Endometrial microvascular endothelial cells (primary cell): ENCODE measurements at regions not wholly inside any gene's neighbourhood (a gene's known extent, or its start where the extent isn't known, plus 50 kb on each side); places are given as distances from the start of the nearest gene placed in this dataset.
"Not testable (repeated sequence)": the region's sequence is repeated elsewhere in the genome, so short reads cannot be mapped to it uniquely, and the experiment has no call there.

Experiments
- in situ Hi-C: cut with HindIII; loops from 2 replicates; pipeline ENCODE4 v1.10.0; 2017; ENCODE audit warnings: low sequenced_read_pairs, low pct_unique_long_range_greater_than_20kb; ENCODE audit errors: inconsistent ontology term

GRCh38 chr2:160582490-160583145, 89.0 kb upstream of the RBMS1 start:
- in situ Hi-C loops: no loop called here

DNA sequence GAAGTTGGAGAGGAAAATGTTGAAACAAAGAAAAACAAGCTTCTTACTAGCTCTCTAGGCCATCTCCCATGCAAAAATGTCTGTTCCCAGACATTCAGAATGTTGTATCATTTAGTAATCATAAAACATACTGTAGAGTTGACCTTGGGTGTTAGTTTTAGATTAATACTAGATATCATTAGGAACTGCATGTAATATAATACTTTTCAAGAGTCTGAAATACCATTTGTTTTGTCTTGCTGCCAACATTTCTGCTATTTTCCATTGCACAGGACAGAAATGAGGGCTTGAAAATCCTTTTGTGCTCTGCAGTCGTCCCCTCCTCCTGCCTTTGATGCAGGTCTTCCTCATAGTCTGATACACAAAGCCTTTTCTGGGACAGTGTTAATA, 89.5 kb upstream of the RBMS1 start:
- in situ Hi-C loops: no loop called here

DNA sequence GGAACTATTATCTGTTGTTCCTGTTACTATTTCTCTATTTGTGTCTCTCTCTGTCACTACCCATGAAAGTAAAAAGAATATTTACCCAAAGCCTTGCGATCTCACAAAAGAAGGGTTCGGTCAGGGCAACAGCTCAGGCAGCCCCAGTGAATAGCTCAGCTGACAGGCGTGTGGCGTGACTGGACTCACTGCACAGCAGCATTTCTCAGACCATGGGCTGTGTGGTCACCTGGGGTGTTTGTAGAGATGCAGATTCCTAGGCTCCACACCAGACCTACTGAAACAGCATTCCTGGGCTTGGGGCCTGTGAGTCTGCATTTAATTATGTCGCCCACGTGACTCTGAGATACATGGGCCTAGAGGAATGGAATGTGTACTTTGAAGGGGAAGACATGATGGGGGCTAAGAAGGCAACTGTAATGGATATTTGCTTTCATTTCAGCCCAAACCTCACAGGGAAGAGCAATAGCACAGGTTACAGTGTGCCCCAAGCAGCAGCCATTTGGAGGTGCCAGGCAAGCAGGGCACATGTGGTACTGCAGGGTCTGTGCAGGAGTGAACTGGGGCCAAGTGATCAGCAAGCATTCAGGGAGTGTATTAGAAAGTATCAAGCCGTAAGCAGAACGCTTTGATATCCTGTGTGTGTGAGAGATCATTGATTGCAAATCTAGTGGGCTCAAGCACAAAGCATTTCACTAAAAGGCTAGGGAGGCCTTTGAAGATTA, 90.4 kb upstream of the RBMS1 start:
- in situ Hi-C loops: no loop called here

GRCh38 chr2:160584972-160585494, 91.4 kb upstream of the RBMS1 start:
- in situ Hi-C loops: no loop called here

DNA sequence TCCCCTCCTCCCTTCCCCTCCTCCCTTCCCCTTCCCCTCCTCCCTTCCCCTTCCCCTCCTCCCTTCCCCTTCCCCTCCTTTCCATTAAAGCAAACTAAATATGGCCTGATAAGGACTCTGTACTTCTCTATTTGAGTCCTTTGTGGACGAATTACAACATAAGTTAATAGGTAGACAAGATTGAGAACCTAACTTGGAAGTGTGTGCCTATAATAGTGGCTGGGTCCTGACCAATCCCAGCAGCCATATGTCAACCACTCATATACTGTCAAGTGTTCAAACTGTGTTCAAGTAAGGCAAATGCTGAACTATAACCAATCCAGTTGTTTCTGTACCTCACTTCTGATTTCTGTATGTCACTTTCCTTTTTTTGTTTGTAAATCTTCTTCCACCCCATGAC, 97.1 kb upstream of the RBMS1 start:
- in situ Hi-C loops: no loop called here

GRCh38 chr2:160592401-160592800, 98.8 kb upstream of the RBMS1 start:
- in situ Hi-C loops: no loop called here

DNA sequence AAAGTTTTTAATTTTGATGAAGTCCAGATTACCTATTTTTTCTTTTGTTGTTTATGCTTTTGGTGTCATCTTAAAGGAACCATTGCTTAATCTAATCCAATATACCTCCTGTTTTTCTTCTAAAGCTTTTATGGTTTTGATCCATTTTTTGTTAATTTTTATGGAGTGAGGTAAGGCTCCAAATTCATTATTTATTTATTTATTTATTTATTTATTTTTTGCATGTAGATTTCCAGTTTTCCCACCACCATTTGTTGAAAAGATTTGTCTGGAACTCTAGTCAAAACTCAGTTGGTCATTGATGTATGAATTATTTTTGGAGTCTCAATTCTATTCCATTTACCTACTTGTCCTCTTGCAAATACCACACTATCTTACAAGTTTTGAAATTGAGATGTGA, 99.4 kb upstream of the RBMS1 start:
- in situ Hi-C loops: no loop called here

DNA sequence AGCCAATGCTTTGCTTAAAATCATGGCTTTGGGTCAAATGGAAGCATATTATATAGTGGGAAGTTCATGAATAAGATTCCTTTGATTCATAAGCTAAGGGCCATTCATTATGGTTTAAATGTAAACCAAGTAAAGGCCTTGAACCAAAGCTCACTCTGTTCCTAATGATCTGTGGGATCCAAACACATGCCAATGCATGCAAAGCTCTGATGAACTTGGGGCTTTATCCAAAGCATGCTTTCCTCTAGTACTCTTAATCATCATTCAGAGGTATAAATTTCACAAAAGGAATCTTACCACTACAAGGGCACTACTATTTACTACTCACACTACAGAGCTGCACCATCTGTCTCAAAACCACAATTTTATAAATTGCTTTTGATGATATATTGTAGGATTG, 102.8 kb upstream of the RBMS1 start:
- in situ Hi-C loops: no loop called here

GRCh38 chr2:160600437-160600836, 106.8 kb upstream of the RBMS1 start:
- in situ Hi-C loops: not testable (repeated sequence)

DNA sequence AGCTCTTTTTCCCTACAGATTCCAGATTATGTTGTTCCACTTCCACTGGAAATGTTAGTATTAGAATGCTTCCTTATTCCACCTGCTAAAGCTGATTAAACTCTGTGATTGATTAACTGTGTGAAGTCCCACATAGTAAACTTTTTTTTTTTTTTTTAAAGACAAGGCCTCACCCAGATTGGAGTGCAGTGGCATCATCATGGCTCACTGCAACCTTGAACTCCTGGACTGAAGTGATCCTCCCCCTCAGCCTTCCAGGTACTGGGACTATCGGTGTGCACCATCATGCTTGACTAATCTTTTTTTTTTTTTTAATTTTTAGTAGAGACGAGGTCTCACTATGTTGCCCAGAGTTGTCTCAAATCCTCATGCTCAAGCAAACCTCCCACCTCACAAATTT, 108.5 kb upstream of the RBMS1 start:
- in situ Hi-C loops: no loop called here

DNA sequence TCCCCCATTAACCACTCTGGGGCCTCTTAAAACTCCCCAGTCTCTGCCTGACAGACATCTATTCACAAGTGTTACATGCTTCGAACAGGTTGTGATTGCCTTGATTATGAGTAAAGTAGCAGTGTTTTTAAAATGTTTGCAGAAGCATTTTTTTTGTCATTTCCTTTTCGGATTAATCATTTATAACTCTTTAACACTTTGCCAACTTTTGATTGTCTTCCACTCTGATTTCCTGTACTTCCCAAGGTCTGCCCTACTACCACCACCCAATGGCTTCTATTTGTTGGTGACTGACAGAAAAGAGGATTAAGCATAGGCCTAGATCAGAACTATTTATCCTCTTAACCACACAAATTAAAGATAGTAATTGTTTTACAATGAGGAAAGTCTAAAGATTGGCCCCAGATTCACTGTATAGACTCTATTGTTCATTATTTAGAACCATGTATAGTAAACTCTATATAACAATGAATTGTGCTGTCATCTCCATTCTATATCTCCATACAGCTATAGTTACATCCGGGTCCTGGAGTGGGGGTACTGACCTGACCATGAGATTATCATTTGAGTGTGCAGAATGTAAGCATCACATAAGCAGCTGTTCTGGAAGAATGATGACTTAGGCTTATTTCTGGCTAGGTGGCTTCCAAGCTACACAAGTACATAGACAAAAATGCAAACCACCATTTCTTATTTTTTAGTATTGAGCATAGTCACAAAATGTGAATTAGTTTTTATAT, 110.3 kb upstream of the RBMS1 start:
- in situ Hi-C loops: no loop called here

DNA sequence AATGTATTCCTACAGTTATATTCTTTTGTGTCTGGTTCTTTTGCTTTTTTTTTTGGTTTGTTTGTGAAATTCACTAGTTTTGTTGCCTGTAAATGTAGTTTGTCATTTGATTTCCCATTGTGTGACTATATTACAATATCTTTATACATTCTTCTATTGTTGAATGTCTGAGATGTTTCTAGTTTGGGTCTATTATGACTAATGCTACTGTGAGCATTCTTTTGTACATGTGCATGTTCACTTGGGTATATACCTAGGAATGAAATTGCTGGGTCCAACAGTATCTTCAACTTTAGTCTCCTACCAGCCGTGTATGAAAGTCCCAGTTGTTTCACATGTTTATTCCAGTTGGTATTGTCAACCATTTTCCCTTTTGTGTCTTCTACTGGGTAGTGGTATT, 112.7 kb upstream of the RBMS1 start:
- in situ Hi-C loops: no loop called here

DNA sequence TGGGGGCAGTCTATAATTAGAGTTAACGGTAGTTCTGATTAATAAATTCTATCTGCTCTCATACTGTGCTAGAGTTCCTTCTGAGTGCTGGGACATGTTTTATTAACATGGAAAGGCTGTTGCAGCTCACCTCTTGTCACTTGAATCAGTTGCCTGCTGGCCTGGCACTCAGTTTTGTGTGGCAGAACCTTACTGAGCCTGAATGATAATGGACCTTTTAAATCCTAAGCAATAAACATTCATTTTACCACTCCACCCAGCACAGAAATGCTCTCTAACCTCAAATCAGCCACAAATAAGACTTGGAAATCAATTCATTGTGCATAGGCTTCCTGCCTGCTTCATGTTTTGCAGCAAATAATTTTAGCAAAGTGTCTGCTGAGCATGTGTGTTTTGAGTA, 115.0 kb upstream of the RBMS1 start:
- in situ Hi-C loops: no loop called here

DNA sequence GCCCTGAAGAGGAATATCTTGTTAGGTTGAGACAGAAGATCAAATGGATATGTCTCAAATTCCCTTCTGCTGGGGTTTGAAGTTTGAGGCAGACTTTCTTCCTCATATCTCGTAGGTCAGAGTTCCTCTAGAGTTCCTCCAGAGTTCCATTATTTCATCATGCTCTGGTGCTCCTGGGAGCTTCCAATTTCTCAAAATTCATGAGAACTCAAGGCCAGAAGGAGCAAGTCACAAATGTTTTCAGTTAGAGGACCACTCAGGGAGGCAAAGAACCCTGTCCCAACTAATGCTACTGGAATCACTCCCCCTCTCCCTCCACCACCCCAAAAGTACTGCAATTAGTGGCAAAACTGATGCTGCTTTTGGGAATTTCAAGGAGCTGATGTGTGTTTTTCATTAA, 115.7 kb upstream of the RBMS1 start:
- in situ Hi-C loops: no loop called here

DNA sequence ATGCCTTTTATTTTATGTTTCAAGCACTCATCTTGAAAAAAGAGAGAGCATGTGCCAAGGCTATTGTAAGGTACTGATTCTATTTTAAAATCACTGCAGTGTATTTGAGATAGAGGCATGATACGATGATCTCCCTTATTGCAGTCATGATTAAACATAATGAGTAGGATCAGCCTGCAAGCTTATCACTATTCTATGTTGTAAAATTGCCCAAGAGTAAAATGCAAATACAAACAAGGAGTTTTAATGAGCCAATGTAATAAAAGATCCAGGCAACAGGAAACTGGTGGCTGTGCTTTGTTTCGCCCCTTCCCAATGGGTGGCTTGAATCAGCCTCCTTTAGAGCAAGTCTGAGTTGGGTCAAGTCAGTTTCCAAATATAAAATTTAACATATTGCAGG, 116.4 kb upstream of the RBMS1 start:
- in situ Hi-C loops: no loop called here

DNA sequence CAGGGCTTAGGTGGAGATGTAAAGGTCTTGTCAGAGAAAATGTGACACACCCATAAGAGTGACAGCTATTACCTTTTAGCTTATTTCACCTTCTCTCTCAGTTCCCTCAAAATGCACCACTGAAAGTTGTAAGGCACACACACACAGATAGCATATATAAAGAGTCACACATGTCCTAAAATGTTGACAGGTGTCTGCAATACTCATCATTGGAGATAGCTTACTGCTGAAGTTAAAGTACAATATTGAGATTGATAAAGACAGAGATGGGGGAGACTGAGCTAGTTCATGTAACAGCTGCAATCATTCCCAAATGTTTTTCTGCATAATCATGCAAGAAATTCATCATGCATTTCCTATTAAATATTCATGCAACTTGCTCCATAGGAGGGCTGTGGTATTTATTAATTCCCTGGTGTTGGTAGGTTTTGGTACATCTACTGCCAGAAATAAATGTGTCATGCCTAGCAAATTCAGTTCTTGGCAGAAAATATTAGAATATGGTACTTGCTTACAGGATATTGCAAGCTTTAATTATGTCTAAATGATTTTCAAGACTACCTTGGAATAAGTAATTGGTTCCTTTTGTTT, 118.8 kb upstream of the RBMS1 start:
- in situ Hi-C loops: no loop called here

DNA sequence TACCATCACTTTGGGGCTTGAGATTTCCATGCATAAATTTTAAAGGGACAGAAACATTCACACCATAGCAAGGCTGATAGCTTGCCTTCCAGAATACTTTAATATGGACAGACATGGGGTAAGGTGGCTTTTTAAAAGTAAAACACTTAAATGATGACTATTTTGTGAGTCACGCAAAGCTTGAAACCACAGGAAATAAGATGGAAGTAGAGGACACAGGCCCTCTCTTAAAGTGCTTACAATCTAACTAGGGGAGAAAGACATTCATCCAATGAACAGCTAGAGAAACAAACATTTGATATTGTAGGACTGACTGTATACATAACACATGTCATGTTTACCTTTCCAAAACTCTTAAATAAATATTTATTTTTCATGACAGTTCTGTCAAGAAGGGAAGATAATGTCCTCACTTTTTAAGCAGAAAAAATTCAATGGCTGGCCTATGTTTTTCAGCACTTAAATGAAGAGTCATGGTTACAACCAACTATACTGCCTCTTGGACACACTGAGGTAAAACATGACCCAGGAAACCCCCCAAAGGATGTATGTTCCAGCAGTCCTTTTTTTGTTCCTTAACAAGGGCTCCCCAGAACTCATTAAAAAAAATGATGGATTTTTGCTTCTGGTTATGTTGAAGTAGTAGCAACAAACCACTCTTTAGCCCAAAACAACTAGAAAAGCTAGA, 120.0 kb upstream of the RBMS1 start:
- in situ Hi-C loops: no loop called here

- in situ Hi-C loops: no loop called here
Observed at GRCh38 chr2:160614391-160614790, 120.8 kb upstream of the RBMS1 start.

DNA sequence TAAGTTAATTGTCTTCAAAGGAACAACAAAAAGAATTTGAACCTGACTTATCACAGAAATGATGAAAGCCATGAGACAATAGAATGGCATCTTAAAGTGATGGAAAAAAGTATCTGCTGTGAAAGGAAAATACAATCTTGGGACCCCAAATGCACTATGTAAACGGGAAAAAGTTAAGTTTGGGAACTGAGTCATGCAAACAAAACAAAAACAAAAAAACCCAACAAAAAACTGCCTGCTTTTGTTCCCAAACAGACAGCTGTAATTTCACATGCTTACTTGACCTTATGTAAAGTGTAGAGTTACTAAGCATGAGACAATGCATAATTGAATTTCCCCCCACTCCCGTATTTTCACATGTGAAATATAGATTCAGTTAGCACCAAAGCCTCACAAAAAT, 122.1 kb upstream of the RBMS1 start:
- in situ Hi-C loops: no loop called here
